H1 (cell line): ENCODE measurements at regions not wholly inside any gene's neighbourhood (a gene's known extent, or its start where the extent isn't known, plus 50 kb on each side); places are given as distances from the start of the nearest gene placed in this dataset.

Source experiments
- BACH1 ChIP-seq: IDR thresholded peaks from 2 replicates; pipeline ENCODE4 v1.6.1; 2012; ENCODE audit warnings: low read length, improper control_type of control experiment
- BRCA1 ChIP-seq: IDR thresholded peaks from 2 replicates; pipeline ENCODE4 v1.6.1; 2012; ENCODE audit warnings: low read depth, low read length, improper control_type of control experiment
- CHD2 ChIP-seq: IDR thresholded peaks from 2 replicates; pipeline ENCODE4 v1.6.1; 2012; ENCODE audit warnings: low read length, improper control_type of control experiment
- CTCF ChIP-seq, 3 experiments: IDR thresholded peaks; 1 replicate in 2 of 3; 2 replicates in 1 of 3; pipeline versions ENCODE4 v1.5.1 to v1.6.1; 2011; ENCODE audit warnings: low read length in 3 of 3, mild to moderate bottlenecking in 3 of 3, inconsistent platforms in 2 of 3, low read depth in 1 of 3, moderate library complexity in 1 of 3; ENCODE audit not compliant: insufficient read depth in 1 of 3; ENCODE audit errors: control extremely low read depth in 1 of 3
- HDAC2 ChIP-seq, 2 experiments: fragments of 300-600 bp in 1 of 2; sonication (generic) in 1 of 2; IDR thresholded peaks; 2 replicates each; pipeline ENCODE4 v1.6.1; 2011 to 2012; ENCODE audit warnings: low read depth in 2 of 2, low read length in 2 of 2, mild to moderate bottlenecking in 2 of 2, moderate library complexity in 2 of 2, borderline replicate concordance in 1 of 2, inconsistent platforms in 1 of 2
- JUN ChIP-seq: IDR thresholded peaks from 2 replicates; pipeline ENCODE4 v1.6.1; 2011; ENCODE audit warnings: low read depth, mild to moderate bottlenecking, improper control_type of control experiment, low read length
- SIN3A ChIP-seq, 2 experiments: IDR thresholded peaks in 1 of 2; conservative IDR thresholded peaks in 1 of 2; 2 replicates each; pipeline ENCODE4 v1.6.1; 2011 to 2012; ENCODE audit warnings: low read length in 2 of 2, improper control_type of control experiment in 1 of 2, low read depth in 1 of 2, mild to moderate bottlenecking in 1 of 2
- SP4 ChIP-seq: IDR thresholded peaks from 2 replicates; pipeline ENCODE4 v1.6.1; 2012; ENCODE audit warnings: low read length, inconsistent platforms
- TCF12 ChIP-seq: IDR thresholded peaks from 2 replicates; pipeline ENCODE4 v1.6.1; 2011; ENCODE audit warnings: low read depth, mild to moderate bottlenecking, low read length
- YY1 ChIP-seq: IDR thresholded peaks from 2 replicates; pipeline ENCODE4 v1.6.1; 2011; ENCODE audit warnings: low read depth, mild to moderate bottlenecking, low read length

GRCh38 chr5:1642621-1643061 is 118.9 kb upstream of the LPCAT1 start:
- TF ChIP-seq CHD2, result no peak
- no peak for TF ChIP-seq SP4
- no peak for TF ChIP-seq BACH1
- no peak for TF ChIP-seq CTCF (IDR thresholded peaks at IDR 0.05; ENCODE audit: control extremely low read depth in 1 of 3, insufficient read depth in 1 of 3, low read depth in 1 of 3, low read length in 3 of 3)
- no peak for TF ChIP-seq YY1
- no peak for TF ChIP-seq HDAC2 (IDR thresholded peaks at IDR 0.05; ENCODE audit: borderline replicate concordance in 1 of 2, low read depth in 2 of 2, low read length in 2 of 2)
- TF ChIP-seq JUN, result no peak
- TF ChIP-seq SIN3A (conservative IDR thresholded peaks at IDR 0.05 in 1 of 2, IDR thresholded peaks at IDR 0.05 in 1 of 2; ENCODE audit: low read depth in 1 of 2, low read length in 2 of 2), result no peak
- no peak for TF ChIP-seq TCF12
- TF ChIP-seq BRCA1, result no peak
